ENCODE measurements at regions not wholly inside any gene's neighbourhood (a gene's known extent, or its start where the extent isn't known, plus 50 kb on each side); places are given as distances from the start of the nearest gene placed in this dataset.

DNA sequence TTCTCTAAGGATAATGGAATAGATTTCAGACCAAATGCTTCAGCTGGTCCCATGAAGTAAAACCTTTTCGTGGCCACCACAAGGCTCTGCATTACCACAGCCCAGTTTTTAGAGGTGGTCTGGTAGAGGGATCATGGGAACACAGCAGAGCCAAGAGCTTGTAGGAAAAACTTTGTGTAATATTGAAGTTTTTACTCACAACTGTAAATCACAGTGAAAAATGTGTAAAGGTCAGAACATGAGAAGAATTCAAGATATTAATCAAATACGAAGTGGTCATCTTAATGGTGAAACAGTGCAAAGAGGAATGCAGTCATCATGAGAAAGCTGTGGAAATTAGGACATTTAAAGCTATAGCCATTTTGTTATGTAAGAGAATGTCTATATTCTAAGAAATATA is 197.5 kb downstream of the NPR3 start:
- no peak for TF ChIP-seq POLR2A (IDR thresholded peaks at IDR 0.05)
- TF ChIP-seq, protein P1, sequence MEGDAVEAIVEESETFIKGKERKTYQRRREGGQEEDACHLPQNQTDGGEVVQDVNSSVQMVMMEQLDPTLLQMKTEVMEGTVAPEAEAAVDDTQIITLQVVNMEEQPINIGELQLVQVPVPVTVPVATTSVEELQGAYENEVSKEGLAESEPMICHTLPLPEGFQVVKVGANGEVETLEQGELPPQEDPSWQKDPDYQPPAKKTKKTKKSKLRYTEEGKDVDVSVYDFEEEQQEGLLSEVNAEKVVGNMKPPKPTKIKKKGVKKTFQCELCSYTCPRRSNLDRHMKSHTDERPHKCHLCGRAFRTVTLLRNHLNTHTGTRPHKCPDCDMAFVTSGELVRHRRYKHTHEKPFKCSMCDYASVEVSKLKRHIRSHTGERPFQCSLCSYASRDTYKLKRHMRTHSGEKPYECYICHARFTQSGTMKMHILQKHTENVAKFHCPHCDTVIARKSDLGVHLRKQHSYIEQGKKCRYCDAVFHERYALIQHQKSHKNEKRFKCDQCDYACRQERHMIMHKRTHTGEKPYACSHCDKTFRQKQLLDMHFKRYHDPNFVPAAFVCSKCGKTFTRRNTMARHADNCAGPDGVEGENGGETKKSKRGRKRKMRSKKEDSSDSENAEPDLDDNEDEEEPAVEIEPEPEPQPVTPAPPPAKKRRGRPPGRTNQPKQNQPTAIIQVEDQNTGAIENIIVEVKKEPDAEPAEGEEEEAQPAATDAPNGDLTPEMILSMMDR (IDR thresholded peaks at IDR 0.05 in 4 of 5, conservative IDR thresholded peaks at IDR 0.05 in 1 of 5) = no peak
